CD14-positive monocyte (primary cell): ENCODE measurements at regions not wholly inside any gene's neighbourhood (a gene's known extent, or its start where the extent isn't known, plus 50 kb on each side); places are given as distances from the start of the nearest gene placed in this dataset.

Experiments
- DNase-seq, 3 donors: peaks; one replicate each; pipeline ENCODE4 v3.0.0-alpha.2; 2011 to 2022
- H2AFZ ChIP-seq: 2 replicates; pipeline ENCODE4 v1.6.0; 2012; ENCODE audit warnings: mild to moderate bottlenecking, low read depth, low read length, inconsistent platforms; ENCODE audit not compliant: insufficient read depth, poor library complexity, severe bottlenecking
- H3K27ac ChIP-seq, 2 donors: 1 replicate in 1 of 2; 2 replicates in 1 of 2; pipeline ENCODE4 v1.5.1; 2012 to 2013; ENCODE audit warnings: low read length in 2 of 2, control low read depth in 1 of 2, inconsistent platforms in 1 of 2, low read depth in 1 of 2, mild to moderate bottlenecking in 1 of 2
- H3K27me3 ChIP-seq, 2 donors: one replicate each; pipeline versions ENCODE4 v1.6.0 to v1.6.1; 2011 to 2013; ENCODE audit warnings: low read length in 2 of 2; ENCODE audit not compliant: control insufficient read depth in 2 of 2, insufficient read depth in 2 of 2
- H3K36me3 ChIP-seq, 2 donors: replicated peaks in 1 of 2; 1 replicate in 1 of 2; 2 replicates in 1 of 2; pipeline versions ENCODE4 v1.5.1 to v1.6.1; 2012 to 2013; ENCODE audit warnings: low read length in 2 of 2, control low read depth in 1 of 2, inconsistent platforms in 1 of 2, mild to moderate bottlenecking in 1 of 2; ENCODE audit not compliant: insufficient read depth in 2 of 2, control insufficient read depth in 1 of 2
- H3K4me1 ChIP-seq, 2 donors: 1 replicate in 1 of 2; 2 replicates in 1 of 2; pipeline versions ENCODE4 v1.5.1 to v1.6.1; 2012 to 2013; ENCODE audit warnings: low read length in 2 of 2, control low read depth in 1 of 2, inconsistent platforms in 1 of 2, mild to moderate bottlenecking in 1 of 2, moderate library complexity in 1 of 2; ENCODE audit not compliant: insufficient read depth in 2 of 2, control insufficient read depth in 1 of 2
- H3K4me2 ChIP-seq: replicated peaks from 2 replicates; pipeline ENCODE3; 2012; ENCODE audit warnings: low read length, moderate library complexity, mild to moderate bottlenecking; ENCODE audit not compliant: poor library complexity, severe bottlenecking; ENCODE audit errors: extremely low read depth
- H3K4me3 ChIP-seq, 3 experiments: fragments of 200-600 bp in 1 of 3; sonication (generic) in 1 of 3; replicated peaks in 1 of 3; 1 replicate in 2 of 3; 2 replicates in 1 of 3; pipeline ENCODE4 v1.5.1; 2011 to 2013; ENCODE audit warnings: low read length in 3 of 3, mild to moderate bottlenecking in 3 of 3, control low read depth in 2 of 3, low read depth in 2 of 3, inconsistent platforms in 1 of 3, moderate library complexity in 1 of 3
- H3K79me2 ChIP-seq: 2 replicates; pipeline ENCODE4 v1.6.0; 2012; ENCODE audit warnings: mild to moderate bottlenecking, control low read depth, inconsistent platforms, low read length, moderate library complexity; ENCODE audit not compliant: insufficient read depth
- H3K9ac ChIP-seq: 2 replicates; pipeline ENCODE4 v1.6.0; 2017; ENCODE audit warnings: low read length, mild to moderate bottlenecking; ENCODE audit not compliant: insufficient read depth, poor library complexity, severe bottlenecking
- H3K9me3 ChIP-seq, 2 donors: replicated peaks in 1 of 2; 1 replicate in 1 of 2; 2 replicates in 1 of 2; pipeline versions ENCODE4 v1.5.1 to v1.6.1; 2012 to 2013; ENCODE audit warnings: low read length in 2 of 2, control low read depth in 1 of 2; ENCODE audit not compliant: control insufficient read depth in 1 of 2, insufficient read depth in 1 of 2
- H4K20me1 ChIP-seq: 2 replicates; pipeline ENCODE4 v1.6.0; 2012; ENCODE audit warnings: mild to moderate bottlenecking, low read length, control low read depth, moderate library complexity; ENCODE audit not compliant: insufficient read depth
- H3K27ac Mint-ChIP-seq, 7 donors: one replicate each; pipeline ENCODE4 v1.8.0; 2020; ENCODE audit warnings: mild to moderate bottlenecking in 7 of 7, mixed read lengths in 7 of 7, moderate library complexity in 6 of 7, inconsistent platforms in 2 of 7
- H3K27me3 Mint-ChIP-seq, 3 donors: one replicate each; pipeline ENCODE4 v1.8.0; 2021 to 2022; ENCODE audit warnings: low read depth in 3 of 3, mild to moderate bottlenecking in 3 of 3, mixed read lengths in 3 of 3, moderate library complexity in 3 of 3, inconsistent platforms in 1 of 3
- H3K36me3 Mint-ChIP-seq, 2 donors: one replicate each; pipeline ENCODE4 v1.8.0; 2020; ENCODE audit warnings: mixed read lengths in 2 of 2, inconsistent platforms in 1 of 2, mild to moderate bottlenecking in 1 of 2
- H3K4me1 Mint-ChIP-seq: one replicate; pipeline ENCODE4 v1.8.0; 2020; ENCODE audit warnings: mild to moderate bottlenecking, mixed read lengths
- H3K4me3 Mint-ChIP-seq, 2 donors: one replicate each; pipeline ENCODE4 v1.8.0; 2020; ENCODE audit warnings: mild to moderate bottlenecking in 2 of 2, mixed read lengths in 2 of 2, moderate library complexity in 1 of 2
- H3K9me3 Mint-ChIP-seq, 7 donors: one replicate each; pipeline ENCODE4 v1.8.0; 2020 to 2022; ENCODE audit warnings: mixed read lengths in 7 of 7, mild to moderate bottlenecking in 6 of 7, moderate library complexity in 6 of 7, inconsistent platforms in 2 of 7
- WGBS: methylation state at CpG from one replicate; pipeline ENCODE4 v1.1.5; 2013; ENCODE audit warnings: missing lambda C conversion rate; ENCODE audit not compliant: insufficient coverage; 5-methylcytosine and 5-hydroxymethylcytosine counted together
- intact Hi-C, 2 donors: fragments of 100-400 bp; cut with micrococcal nuclease; formaldehyde crosslinking; loops; one replicate each; pipeline versions ENCODE4 v1.15.0 to v1.15.1; 2023
- TF ChIP-seq, protein P1 (sequence below): fragments of 200-600 bp; IDR thresholded peaks from one replicate; pipeline ENCODE4 v1.8.0; 2022; ENCODE audit warnings: antibody characterized with exemption, mild to moderate bottlenecking

DNA sequence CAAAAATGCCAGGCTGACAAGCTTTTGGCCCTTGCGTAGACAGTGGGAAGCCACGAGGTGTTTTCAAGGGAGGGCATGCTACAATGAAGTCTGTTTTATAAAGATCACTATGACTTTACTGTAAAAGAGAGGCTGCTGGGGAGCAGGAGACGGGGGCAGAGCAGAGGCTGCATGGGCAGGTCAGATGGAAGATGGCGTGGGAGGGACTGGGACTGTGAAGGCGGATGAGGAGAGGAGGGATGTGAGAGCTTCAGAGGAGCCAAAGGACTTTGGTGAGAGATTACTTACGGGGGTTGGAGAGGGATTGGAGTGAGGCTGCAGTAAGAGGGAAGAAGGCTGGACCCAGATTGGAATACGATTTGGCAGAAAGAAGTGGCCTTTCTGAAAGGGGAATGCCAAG lies 86.6 kb upstream of the PCBD1 start:
- no peak overlapping the region for H3K4me3 ChIP-seq
- H3K9ac ChIP-seq, result no peak overlapping the region
- intact Hi-C loops, result no loop called here
- no peak overlapping the region for H3K27ac ChIP-seq
- DNase-seq, result no peak
- no peaks in the 10 kb centered on the region for H3K27me3 ChIP-seq
- no peaks in the 10 kb centered on the region for H3K9me3 ChIP-seq
- no peak overlapping the region for H2AFZ ChIP-seq
- peaks cover 0 to 6% (median 1%) of the 10 kb centered on the region in 3 donors for H3K27me3 Mint-ChIP-seq
- H4K20me1 ChIP-seq, result no peaks in the 10 kb centered on the region
- no peaks in the 10 kb centered on the region for H3K4me1 ChIP-seq
- H3K79me2 ChIP-seq, result no peaks in the 10 kb centered on the region
- H3K4me2 ChIP-seq, result no peak overlapping the region
- H3K4me1 Mint-ChIP-seq, result no peaks in the 10 kb centered on the region
- peaks cover 0 to 25% (median 9%) of the 10 kb centered on the region in 7 donors for H3K9me3 Mint-ChIP-seq
- WGBS, result 89% methylated on average over 6 of the region's 7 CpGs
- no peaks in the 10 kb centered on the region for H3K36me3 ChIP-seq
- no peak overlapping the region for H3K27ac Mint-ChIP-seq
- H3K36me3 Mint-ChIP-seq, result no peaks in the 10 kb centered on the region
- TF ChIP-seq, protein P1, sequence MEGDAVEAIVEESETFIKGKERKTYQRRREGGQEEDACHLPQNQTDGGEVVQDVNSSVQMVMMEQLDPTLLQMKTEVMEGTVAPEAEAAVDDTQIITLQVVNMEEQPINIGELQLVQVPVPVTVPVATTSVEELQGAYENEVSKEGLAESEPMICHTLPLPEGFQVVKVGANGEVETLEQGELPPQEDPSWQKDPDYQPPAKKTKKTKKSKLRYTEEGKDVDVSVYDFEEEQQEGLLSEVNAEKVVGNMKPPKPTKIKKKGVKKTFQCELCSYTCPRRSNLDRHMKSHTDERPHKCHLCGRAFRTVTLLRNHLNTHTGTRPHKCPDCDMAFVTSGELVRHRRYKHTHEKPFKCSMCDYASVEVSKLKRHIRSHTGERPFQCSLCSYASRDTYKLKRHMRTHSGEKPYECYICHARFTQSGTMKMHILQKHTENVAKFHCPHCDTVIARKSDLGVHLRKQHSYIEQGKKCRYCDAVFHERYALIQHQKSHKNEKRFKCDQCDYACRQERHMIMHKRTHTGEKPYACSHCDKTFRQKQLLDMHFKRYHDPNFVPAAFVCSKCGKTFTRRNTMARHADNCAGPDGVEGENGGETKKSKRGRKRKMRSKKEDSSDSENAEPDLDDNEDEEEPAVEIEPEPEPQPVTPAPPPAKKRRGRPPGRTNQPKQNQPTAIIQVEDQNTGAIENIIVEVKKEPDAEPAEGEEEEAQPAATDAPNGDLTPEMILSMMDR, result no peak
- peak overlapping the region in 1 of 2 donors; percentile 5 for H3K4me3 Mint-ChIP-seq

DNA sequence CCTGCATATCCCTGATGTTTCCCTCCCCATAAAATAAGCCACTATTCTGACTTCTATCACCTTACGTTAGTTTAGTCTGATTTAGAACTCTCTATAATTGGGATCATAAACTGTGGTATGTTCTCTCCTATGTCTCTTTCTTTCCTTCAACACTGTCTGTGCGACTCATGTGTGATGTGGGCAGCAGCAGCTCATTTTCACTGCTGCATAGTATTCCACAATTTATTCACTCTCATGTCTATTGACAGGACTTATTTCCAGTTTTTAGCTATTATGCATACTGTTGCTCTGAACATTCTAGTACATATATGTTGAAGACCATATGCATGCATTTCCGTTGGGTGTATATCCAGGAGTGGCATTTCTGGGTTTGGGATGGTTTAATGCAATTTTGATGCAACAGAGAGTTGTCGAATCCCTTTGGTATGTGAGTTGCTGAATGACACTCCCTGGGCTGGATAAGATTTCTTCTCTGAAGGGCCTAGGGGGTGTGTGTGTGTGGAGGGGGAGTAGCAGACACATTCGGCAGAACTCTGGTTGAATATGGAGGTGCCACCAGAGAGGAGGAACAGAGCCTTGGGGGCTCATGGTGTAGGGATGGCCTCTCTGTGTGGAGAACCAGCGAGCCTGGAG lies 87.8 kb upstream of the PCBD1 start:
- Histone ChIP-seq H4K20me1 (no peaks in the 10 kb centered on the region), H3K79me2 (no peaks in the 10 kb centered on the region), H2AFZ (no peak overlapping the region), H3K27me3 (no peaks in the 10 kb centered on the region), H3K4me3 (no peak overlapping the region), H3K9me3 (no peaks in the 10 kb centered on the region), H3K27ac (no peak overlapping the region), H3K4me1 (no peaks in the 10 kb centered on the region), H3K9ac (no peak overlapping the region), H3K36me3 (no peaks in the 10 kb centered on the region), H3K4me2 (no peak overlapping the region)
- TF ChIP-seq, protein P1, result no peak
- no peak for DNase-seq
- Mint-ChIP-seq H3K27ac (no peak overlapping the region), H3K4me3 (no peak overlapping the region), H3K27me3 (peaks cover 0 to 4% (median 1%) of the 10 kb centered on the region in 3 donors), H3K36me3 (no peaks in the 10 kb centered on the region), H3K4me1 (no peaks in the 10 kb centered on the region), H3K9me3 (peaks cover 0 to 17% (median 4%) of the 10 kb centered on the region in 7 donors)
- intact Hi-C loops, result no loop called here
- WGBS, result 89% methylated on average over 4 of the region's 6 CpGs
